ENCODE measurements at regions not wholly inside any gene's neighbourhood (a gene's known extent, or its start where the extent isn't known, plus 50 kb on each side); places are given as distances from the start of the nearest gene placed in this dataset.

- no peak overlapping the region for H3K27ac ChIP-seq (ENCODE audit: low read depth, low read length)
- peaks cover 100% of the 10 kb centered on the region for H3K27me3 ChIP-seq (ENCODE audit: insufficient read depth, low read length)
- no TSS peak for BruUV-seq (replicated peaks)
- H3K79me2 ChIP-seq (ENCODE audit: insufficient read depth, low read length) = no peaks in the 10 kb centered on the region
- H3K4me3 ChIP-seq (replicated peaks in 1 of 2; ENCODE audit: low read depth in 1 of 2, low read length in 2 of 2) = no peak overlapping the region
- no peaks in the 10 kb centered on the region for H4K20me1 ChIP-seq (ENCODE audit: insufficient read depth)
- no peak for DNase-seq (ENCODE audit: low read depth, low spot score)
- no peaks in the 10 kb centered on the region for H3K4me1 ChIP-seq (ENCODE audit: control insufficient read depth in 1 of 2, insufficient read depth in 2 of 2, low read length in 2 of 2)
- no peak overlapping the region for H3K4me2 ChIP-seq (ENCODE audit: low read length)
- ChIA-PET RAD21 (ENCODE audit: low non-redundant PET in 1 of 2, low total read pairs in 2 of 2, uncharacterized antibody in 2 of 2, unreplicated experiment in 2 of 2) (no interaction called here), CTCF (no interaction called here), POLR2A (no interaction called here)
- no peaks in the 10 kb centered on the region for H3K9me2 ChIP-seq (ENCODE audit: insufficient read depth)
- intact Hi-C loops (cut with micrococcal nuclease) = no loop called here
- TF ChIP-seq EZH2 (IDR thresholded peaks at IDR 0.05) (no peak), CBX3 (IDR thresholded peaks at IDR 0.05; ENCODE audit: low read depth) (no peak), FOSL1 (IDR thresholded peaks at IDR 0.05; ENCODE audit: low read depth) (no peak), ELF1 (IDR thresholded peaks at IDR 0.05; ENCODE audit: borderline replicate concordance, low read depth) (no peak), TCF7L2 (IDR thresholded peaks at IDR 0.05; ENCODE audit: borderline replicate concordance, extremely low read depth, insufficient read depth, insufficient read length) (no peak), ZFX (IDR thresholded peaks at IDR 0.05) (no peak), JUND (IDR thresholded peaks at IDR 0.05) (no peak), YY1 (IDR thresholded peaks at IDR 0.05; ENCODE audit: extremely low read depth, insufficient replicate concordance, low read depth, low read length) (no peak), SRF (IDR thresholded peaks at IDR 0.05; ENCODE audit: low read depth) (no peak), EGR1 (IDR thresholded peaks at IDR 0.05; ENCODE audit: low read depth) (no peak)
- TF ChIP-seq, protein P1, sequence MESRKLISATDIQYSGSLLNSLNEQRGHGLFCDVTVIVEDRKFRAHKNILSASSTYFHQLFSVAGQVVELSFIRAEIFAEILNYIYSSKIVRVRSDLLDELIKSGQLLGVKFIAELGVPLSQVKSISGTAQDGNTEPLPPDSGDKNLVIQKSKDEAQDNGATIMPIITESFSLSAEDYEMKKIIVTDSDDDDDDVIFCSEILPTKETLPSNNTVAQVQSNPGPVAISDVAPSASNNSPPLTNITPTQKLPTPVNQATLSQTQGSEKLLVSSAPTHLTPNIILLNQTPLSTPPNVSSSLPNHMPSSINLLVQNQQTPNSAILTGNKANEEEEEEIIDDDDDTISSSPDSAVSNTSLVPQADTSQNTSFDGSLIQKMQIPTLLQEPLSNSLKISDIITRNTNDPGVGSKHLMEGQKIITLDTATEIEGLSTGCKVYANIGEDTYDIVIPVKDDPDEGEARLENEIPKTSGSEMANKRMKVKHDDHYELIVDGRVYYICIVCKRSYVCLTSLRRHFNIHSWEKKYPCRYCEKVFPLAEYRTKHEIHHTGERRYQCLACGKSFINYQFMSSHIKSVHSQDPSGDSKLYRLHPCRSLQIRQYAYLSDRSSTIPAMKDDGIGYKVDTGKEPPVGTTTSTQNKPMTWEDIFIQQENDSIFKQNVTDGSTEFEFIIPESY (IDR thresholded peaks at IDR 0.05; ENCODE audit: extremely low read depth, insufficient replicate concordance, low read length) = no peak
- TF ChIP-seq, protein P2, sequence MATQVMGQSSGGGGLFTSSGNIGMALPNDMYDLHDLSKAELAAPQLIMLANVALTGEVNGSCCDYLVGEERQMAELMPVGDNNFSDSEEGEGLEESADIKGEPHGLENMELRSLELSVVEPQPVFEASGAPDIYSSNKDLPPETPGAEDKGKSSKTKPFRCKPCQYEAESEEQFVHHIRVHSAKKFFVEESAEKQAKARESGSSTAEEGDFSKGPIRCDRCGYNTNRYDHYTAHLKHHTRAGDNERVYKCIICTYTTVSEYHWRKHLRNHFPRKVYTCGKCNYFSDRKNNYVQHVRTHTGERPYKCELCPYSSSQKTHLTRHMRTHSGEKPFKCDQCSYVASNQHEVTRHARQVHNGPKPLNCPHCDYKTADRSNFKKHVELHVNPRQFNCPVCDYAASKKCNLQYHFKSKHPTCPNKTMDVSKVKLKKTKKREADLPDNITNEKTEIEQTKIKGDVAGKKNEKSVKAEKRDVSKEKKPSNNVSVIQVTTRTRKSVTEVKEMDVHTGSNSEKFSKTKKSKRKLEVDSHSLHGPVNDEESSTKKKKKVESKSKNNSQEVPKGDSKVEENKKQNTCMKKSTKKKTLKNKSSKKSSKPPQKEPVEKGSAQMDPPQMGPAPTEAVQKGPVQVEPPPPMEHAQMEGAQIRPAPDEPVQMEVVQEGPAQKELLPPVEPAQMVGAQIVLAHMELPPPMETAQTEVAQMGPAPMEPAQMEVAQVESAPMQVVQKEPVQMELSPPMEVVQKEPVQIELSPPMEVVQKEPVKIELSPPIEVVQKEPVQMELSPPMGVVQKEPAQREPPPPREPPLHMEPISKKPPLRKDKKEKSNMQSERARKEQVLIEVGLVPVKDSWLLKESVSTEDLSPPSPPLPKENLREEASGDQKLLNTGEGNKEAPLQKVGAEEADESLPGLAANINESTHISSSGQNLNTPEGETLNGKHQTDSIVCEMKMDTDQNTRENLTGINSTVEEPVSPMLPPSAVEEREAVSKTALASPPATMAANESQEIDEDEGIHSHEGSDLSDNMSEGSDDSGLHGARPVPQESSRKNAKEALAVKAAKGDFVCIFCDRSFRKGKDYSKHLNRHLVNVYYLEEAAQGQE (IDR thresholded peaks at IDR 0.05; ENCODE audit: low read depth) = no peak
- no peak for ATAC-seq
- H3K36me3 ChIP-seq (ENCODE audit: control insufficient read depth in 1 of 2, insufficient read depth in 2 of 2, low read length in 2 of 2) = no peaks in the 10 kb centered on the region
- H2AFZ ChIP-seq (ENCODE audit: low read depth, low read length, poor library complexity, severe bottlenecking) = no peak overlapping the region
- H3K9ac ChIP-seq (ENCODE audit: low read length) = no peak overlapping the region
- H3K9me3 ChIP-seq (ENCODE audit: control insufficient read depth in 1 of 2, insufficient read depth in 1 of 2, low read depth in 1 of 2, low read length in 2 of 2) = no peaks in the 10 kb centered on the region
These were observed 297.1 kb downstream of the IRF8 start for GRCh38 chr16:86195863-86196630.
